ENCODE measurements at regions not wholly inside any gene's neighbourhood (a gene's known extent, or its start where the extent isn't known, plus 50 kb on each side); places are given as distances from the start of the nearest gene placed in this dataset.

- TF ChIP-seq POLR2A (IDR thresholded peaks at IDR 0.05), result no peak
- TF ChIP-seq, protein P1, sequence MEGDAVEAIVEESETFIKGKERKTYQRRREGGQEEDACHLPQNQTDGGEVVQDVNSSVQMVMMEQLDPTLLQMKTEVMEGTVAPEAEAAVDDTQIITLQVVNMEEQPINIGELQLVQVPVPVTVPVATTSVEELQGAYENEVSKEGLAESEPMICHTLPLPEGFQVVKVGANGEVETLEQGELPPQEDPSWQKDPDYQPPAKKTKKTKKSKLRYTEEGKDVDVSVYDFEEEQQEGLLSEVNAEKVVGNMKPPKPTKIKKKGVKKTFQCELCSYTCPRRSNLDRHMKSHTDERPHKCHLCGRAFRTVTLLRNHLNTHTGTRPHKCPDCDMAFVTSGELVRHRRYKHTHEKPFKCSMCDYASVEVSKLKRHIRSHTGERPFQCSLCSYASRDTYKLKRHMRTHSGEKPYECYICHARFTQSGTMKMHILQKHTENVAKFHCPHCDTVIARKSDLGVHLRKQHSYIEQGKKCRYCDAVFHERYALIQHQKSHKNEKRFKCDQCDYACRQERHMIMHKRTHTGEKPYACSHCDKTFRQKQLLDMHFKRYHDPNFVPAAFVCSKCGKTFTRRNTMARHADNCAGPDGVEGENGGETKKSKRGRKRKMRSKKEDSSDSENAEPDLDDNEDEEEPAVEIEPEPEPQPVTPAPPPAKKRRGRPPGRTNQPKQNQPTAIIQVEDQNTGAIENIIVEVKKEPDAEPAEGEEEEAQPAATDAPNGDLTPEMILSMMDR (IDR thresholded peaks at IDR 0.05), result no peak
These were observed 315.4 kb upstream of the JARID2 start for GRCh38 chr6:14930366-14930989.
